ENCODE measurements at regions not wholly inside any gene's neighbourhood (a gene's known extent, or its start where the extent isn't known, plus 50 kb on each side); places are given as distances from the start of the nearest gene placed in this dataset.

DNA sequence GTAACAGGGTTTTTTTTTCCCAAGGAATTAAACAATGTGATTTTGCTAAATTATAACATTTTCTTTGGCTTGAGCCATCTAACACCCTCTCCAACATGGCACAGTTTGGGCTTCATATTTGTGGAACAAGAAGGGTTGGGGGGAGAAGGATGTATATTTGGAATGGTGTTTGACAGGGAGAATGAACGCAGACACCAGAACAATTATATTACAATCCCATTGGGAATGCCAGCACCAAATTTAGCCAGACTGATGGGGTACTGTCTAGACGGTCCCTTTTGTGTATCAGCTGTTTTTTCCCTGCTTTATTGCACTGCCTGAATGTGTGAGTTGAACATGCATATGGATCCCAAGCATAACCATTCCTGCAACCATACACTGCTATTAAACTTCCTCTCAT lies 130.9 kb upstream of the TMEM161B start:
- TF ChIP-seq SP1 (IDR thresholded peaks at IDR 0.05; ENCODE audit: low read depth, low read length) (no peak), MAFK (IDR thresholded peaks at IDR 0.05; ENCODE audit: low read depth, low read length) (no peak), POLR2A (IDR thresholded peaks at IDR 0.05; ENCODE audit: control extremely low read depth in 1 of 2, low read depth in 2 of 2, low read length in 2 of 2) (no peak), CTCF (IDR thresholded peaks at IDR 0.05; ENCODE audit: control extremely low read depth in 1 of 3, insufficient read depth in 1 of 3, low read depth in 1 of 3, low read length in 3 of 3) (no peak), JUND (IDR thresholded peaks at IDR 0.05; ENCODE audit: low read length) (no peak), ATF2 (IDR thresholded peaks at IDR 0.05; ENCODE audit: low read length) (no peak), RAD21 (IDR thresholded peaks at IDR 0.05 in 1 of 2, conservative IDR thresholded peaks at IDR 0.05 in 1 of 2; ENCODE audit: low read depth in 2 of 2, low read length in 2 of 2) (no peak), EZH2 (IDR thresholded peaks at IDR 0.05; ENCODE audit: low read depth, low read length, severe bottlenecking) (no peak), SP2 (IDR thresholded peaks at IDR 0.05; ENCODE audit: low read length) (no peak), FOSL1 (IDR thresholded peaks at IDR 0.05; ENCODE audit: insufficient read depth, low read depth, low read length) (no peak)
- TF ChIP-seq, protein P1, sequence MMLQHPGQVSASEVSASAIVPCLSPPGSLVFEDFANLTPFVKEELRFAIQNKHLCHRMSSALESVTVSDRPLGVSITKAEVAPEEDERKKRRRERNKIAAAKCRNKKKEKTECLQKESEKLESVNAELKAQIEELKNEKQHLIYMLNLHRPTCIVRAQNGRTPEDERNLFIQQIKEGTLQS (IDR thresholded peaks at IDR 0.05; ENCODE audit: insufficient read depth, low read depth, low read length), result no peak
